ENCODE measurements at regions not wholly inside any gene's neighbourhood (a gene's known extent, or its start where the extent isn't known, plus 50 kb on each side); places are given as distances from the start of the nearest gene placed in this dataset.
A peak's percentile ranks its signal among the peaks of the same experiment; 100 is the strongest.

DNA sequence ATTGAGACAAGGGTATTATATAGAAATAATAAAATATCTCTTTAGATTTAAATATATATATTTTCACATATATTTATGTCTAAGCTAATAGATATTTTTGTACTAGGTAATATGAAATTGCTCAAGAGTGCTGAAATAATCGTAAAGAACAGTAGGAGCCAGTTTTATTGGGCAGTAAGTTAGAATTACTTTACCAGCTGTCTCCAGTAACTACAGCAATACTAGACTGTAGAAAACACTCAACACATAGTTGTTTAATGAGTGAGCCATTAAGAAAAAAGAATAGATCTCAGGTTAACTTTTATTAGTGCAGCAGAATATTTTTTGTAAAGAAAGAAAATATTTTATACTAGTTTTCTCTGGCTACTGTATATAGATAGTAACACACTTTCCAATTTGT, 715.2 kb downstream of the TRIML1 start:
- TF ChIP-seq, protein P1, sequence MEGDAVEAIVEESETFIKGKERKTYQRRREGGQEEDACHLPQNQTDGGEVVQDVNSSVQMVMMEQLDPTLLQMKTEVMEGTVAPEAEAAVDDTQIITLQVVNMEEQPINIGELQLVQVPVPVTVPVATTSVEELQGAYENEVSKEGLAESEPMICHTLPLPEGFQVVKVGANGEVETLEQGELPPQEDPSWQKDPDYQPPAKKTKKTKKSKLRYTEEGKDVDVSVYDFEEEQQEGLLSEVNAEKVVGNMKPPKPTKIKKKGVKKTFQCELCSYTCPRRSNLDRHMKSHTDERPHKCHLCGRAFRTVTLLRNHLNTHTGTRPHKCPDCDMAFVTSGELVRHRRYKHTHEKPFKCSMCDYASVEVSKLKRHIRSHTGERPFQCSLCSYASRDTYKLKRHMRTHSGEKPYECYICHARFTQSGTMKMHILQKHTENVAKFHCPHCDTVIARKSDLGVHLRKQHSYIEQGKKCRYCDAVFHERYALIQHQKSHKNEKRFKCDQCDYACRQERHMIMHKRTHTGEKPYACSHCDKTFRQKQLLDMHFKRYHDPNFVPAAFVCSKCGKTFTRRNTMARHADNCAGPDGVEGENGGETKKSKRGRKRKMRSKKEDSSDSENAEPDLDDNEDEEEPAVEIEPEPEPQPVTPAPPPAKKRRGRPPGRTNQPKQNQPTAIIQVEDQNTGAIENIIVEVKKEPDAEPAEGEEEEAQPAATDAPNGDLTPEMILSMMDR (IDR thresholded peaks at IDR 0.05; ENCODE audit: insufficient read depth, low read depth, low read length, missing control alignments): no peak
- no peak for DNase-seq (ENCODE audit: low read depth)
- H3K4me3 ChIP-seq (ENCODE audit: low read length): no peak overlapping the region

DNA sequence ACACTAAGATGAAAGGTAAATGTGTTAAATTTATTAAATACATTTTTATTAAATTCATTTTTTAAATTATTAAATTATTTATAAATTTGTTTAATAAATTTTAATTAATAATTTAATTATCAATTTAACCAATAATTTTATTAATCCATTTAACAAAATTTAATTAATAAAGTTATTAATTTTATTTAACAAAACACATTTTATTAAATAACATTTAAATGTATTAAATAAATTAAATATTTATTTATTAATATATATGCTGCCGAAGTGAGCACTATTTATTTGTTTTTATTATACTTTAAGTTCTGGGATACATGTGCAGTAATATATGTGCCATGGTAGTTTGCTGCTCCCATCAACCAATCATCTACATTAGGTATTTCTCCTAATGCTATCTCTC, 719.5 kb downstream of the TRIML1 start:
- DNase-seq (ENCODE audit: low read depth): no peak
- H3K4me3 ChIP-seq (ENCODE audit: low read length): no peak overlapping the region
- TF ChIP-seq, protein P1 (IDR thresholded peaks at IDR 0.05; ENCODE audit: insufficient read depth, low read depth, low read length, missing control alignments): no peak

DNA sequence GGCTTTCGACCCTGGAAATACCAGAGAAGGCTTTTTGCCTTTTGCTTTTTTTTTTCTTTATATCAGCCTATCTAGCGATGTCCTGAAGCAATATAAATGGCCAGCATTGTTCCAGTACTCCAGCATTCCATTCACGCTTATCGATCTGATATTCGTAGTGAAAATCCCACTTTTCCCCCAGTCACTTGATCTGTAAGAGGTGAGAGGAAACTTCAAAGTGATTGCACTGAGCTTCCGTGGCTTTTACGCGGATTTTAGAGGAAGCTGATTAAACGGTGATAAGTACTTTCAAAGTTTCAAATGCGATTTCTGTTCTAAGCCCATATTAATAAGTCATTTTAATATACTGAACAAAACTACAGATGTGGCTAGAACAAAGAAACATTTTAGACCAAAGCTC, 725.5 kb downstream of the TRIML1 start:
- H3K4me3 ChIP-seq (ENCODE audit: low read length): no peak overlapping the region
- TF ChIP-seq, protein P1 (IDR thresholded peaks at IDR 0.05; ENCODE audit: insufficient read depth, low read depth, low read length, missing control alignments): no peak
- DNase-seq (ENCODE audit: low read depth): no peak

DNA sequence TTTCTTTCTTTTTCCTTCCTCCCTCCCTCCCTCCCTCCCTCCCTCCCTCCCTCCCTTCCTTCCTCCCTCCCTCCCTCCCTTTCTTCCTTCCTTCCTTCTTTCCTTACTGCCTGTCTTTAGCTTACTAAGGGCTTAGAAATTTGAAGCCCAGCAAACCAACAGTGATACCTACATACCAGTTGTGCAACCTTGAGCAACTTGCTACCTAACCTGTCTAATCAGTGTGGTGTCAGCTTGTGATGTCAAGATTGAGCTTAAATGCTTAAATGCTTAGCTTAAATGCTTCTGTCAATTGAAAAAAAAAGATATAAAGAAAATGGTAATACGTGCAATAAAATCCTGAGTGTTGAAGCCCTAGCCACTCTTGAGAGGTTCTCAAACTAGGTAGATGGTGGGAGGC, 728.6 kb downstream of the TRIML1 start:
- TF ChIP-seq, protein P1 (IDR thresholded peaks at IDR 0.05; ENCODE audit: insufficient read depth, low read depth, low read length, missing control alignments): no peak
- DNase-seq (ENCODE audit: low read depth): peak; percentile 89

DNA sequence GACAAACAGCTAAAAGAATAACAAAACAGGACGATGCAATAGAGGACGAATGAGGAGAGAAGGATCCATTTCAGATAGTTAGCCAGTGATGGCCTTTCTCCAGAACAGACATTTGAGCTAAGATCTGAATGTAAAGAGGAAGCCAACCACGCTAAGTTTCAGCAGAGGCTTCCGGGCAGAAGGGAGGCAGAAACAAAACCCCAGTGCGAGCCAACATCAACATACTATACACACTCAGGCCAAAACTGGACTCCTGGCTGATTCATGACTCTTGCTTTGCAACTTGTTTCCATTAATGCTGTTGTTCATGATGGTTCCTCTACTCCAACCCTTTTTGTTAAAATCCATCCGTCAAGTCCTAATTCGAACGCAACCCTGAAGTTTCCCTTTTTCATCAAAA, 730.3 kb downstream of the TRIML1 start:
- DNase-seq (ENCODE audit: low read depth): no peak
- TF ChIP-seq, protein P1 (IDR thresholded peaks at IDR 0.05; ENCODE audit: insufficient read depth, low read depth, low read length, missing control alignments): no peak
- H3K4me3 ChIP-seq (ENCODE audit: low read length): no peak overlapping the region

More for the DNA sequence above, 728.6 kb downstream of the TRIML1 start:
- no peak overlapping the region for H3K4me3 ChIP-seq (ENCODE audit: low read length)

DNA sequence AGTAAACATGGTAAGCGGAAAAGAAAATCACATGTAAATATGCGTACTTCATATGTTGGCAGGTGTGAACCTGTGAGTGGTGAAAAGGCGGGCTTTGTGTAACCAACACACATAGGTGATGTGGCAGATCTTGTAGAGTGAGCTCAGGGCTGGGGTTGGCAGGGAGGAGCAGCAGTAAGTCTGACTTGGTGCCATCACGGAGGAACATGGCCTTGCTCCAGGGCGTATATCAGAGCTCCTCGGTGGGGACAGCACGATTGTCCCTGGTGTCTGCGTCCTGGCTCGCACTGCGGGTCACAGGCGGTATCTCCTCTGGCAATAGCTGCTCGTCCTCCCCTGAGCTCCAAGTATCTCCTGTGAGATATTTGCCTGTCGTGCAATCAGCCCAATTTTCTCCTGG, 733.6 kb downstream of the TRIML1 start:
- TF ChIP-seq, protein P1 (IDR thresholded peaks at IDR 0.05; ENCODE audit: insufficient read depth, low read depth, low read length, missing control alignments): no peak
- DNase-seq (ENCODE audit: low read depth): no peak
- no peak overlapping the region for H3K4me3 ChIP-seq (ENCODE audit: low read length)

DNA sequence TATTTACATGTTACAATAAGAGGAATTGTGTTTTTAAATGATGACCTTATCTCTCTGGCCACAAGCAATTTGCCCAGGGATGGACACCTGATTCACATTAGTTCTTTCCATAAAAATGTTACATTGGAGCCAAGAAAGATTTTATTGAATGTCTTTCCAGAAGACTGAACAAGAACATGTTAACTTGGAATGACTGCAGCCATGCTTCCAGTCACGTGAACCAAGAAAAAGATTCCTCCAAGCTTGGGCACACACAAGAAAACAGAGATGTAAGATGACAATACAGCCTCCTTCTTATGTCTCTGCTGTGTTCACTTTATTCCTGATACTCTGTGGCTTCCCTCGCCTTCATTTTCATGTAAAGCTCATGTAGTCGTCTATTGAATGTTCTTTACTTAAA, 737.6 kb downstream of the TRIML1 start:
- H3K4me3 ChIP-seq (ENCODE audit: low read length): no peak overlapping the region
- TF ChIP-seq, protein P1 (IDR thresholded peaks at IDR 0.05; ENCODE audit: insufficient read depth, low read depth, low read length, missing control alignments): no peak
- DNase-seq (ENCODE audit: low read depth): no peak
